ENCODE measurements at regions not wholly inside any gene's neighbourhood (a gene's known extent, or its start where the extent isn't known, plus 50 kb on each side); places are given as distances from the start of the nearest gene placed in this dataset.

- DNase-seq (ENCODE audit: low spot score): no peak
These were observed 51.8 kb upstream of the PARD3 start for GRCh38 chr10:34866848-34867247.

All from kidney tubule cell (primary cell).